GM21528 (cell line): ENCODE measurements at regions not wholly inside any gene's neighbourhood (a gene's known extent, or its start where the extent isn't known, plus 50 kb on each side); places are given as distances from the start of the nearest gene placed in this dataset.
"Not testable (repeated sequence)": the region's sequence is repeated elsewhere in the genome, so short reads cannot be mapped to it uniquely, and the experiment has no call there.

Experiments
- ATAC-seq: cut with Tn5 transposase; IDR thresholded peaks from one replicate; pipeline ENCODE4 v1.9.1; 2021; ENCODE audit warnings: mild to moderate bottlenecking, moderate library complexity; ENCODE audit not compliant: unreplicated experiment, low FRiP score

GRCh38 chr6:78199044-78199443 is 546.2 kb downstream of the MEI4 start:
- no peak for ATAC-seq

GRCh38 chr6:78222226-78222625 is 569.4 kb downstream of the MEI4 start:
- ATAC-seq, result no peak

GRCh38 chr6:78231002-78231401 is 578.2 kb downstream of the MEI4 start:
- no peak for ATAC-seq

GRCh38 chr6:78243519-78243918 is 590.7 kb downstream of the MEI4 start:
- no peak for ATAC-seq

- ATAC-seq, result no peak
Measured at GRCh38 chr6:78251931-78252330, 599.1 kb downstream of the MEI4 start.

GRCh38 chr6:78253618-78254017 is 600.8 kb downstream of the MEI4 start:
- no peak for ATAC-seq

GRCh38 chr6:78259935-78260334 is 607.1 kb downstream of the MEI4 start:
- no peak for ATAC-seq

- not testable (repeated sequence) for ATAC-seq
Measured at GRCh38 chr6:78260427-78260826, 606.9 kb upstream of the IRAK1BP1 start.

GRCh38 chr6:78268591-78269452 is 598.5 kb upstream of the IRAK1BP1 start:
- no peak for ATAC-seq

- no peak for ATAC-seq
Measured at GRCh38 chr6:78300885-78301284, 566.5 kb upstream of the IRAK1BP1 start.

- ATAC-seq, result no peak
Measured at GRCh38 chr6:78302411-78302810, 564.9 kb upstream of the IRAK1BP1 start.

- ATAC-seq, result no peak
Measured at GRCh38 chr6:78308025-78308424, 559.3 kb upstream of the IRAK1BP1 start.

- no peak for ATAC-seq
Measured at GRCh38 chr6:78322068-78322845, 545.1 kb upstream of the IRAK1BP1 start.

- ATAC-seq, result no peak
Measured at GRCh38 chr6:78324213-78324612, 543.1 kb upstream of the IRAK1BP1 start.

GRCh38 chr6:78340755-78341154 is 526.6 kb upstream of the IRAK1BP1 start:
- no peak for ATAC-seq

GRCh38 chr6:78345882-78346281 is 521.5 kb upstream of the IRAK1BP1 start:
- no peak for ATAC-seq

- no peak for ATAC-seq
Measured at GRCh38 chr6:78347191-78347916, 520.0 kb upstream of the IRAK1BP1 start.

- ATAC-seq, result no peak
Measured at GRCh38 chr6:78353040-78353439, 514.3 kb upstream of the IRAK1BP1 start.

- no peak for ATAC-seq
Measured at GRCh38 chr6:78363688-78364087, 503.7 kb upstream of the IRAK1BP1 start.

GRCh38 chr6:78365473-78365872 is 501.9 kb upstream of the IRAK1BP1 start:
- no peak for ATAC-seq

GRCh38 chr6:78377056-78377455 is 490.3 kb upstream of the IRAK1BP1 start:
- no peak for ATAC-seq
